A673 (cell line): ENCODE measurements at regions not wholly inside any gene's neighbourhood (a gene's known extent, or its start where the extent isn't known, plus 50 kb on each side); places are given as distances from the start of the nearest gene placed in this dataset.

Source experiments
- BruUV-seq: library from RNA; stranded (reverse); fragments of 400-500 nt; replicated peaks from 2 replicates; lab custom pipeline; 2021; lab: Mats Ljungman, UMichigan
- CTCF ChIA-PET: fragments of 300-600 bp; sonication (Branson Sonifier 250); formaldehyde crosslinking; loops from one replicate; lab custom pipeline; 2022; ENCODE audit warnings: antibody characterized with exemption; lab: Charles Lee
- POLR2A ChIA-PET: fragments of 300-600 bp; sonication (Branson Sonifier 250); formaldehyde crosslinking; loops from one replicate; lab custom pipeline; 2022; ENCODE audit warnings: antibody characterized with exemption; ENCODE audit not compliant: low non-redundant PET; lab: Charles Lee
- DNase-seq: peaks from one replicate; pipeline ENCODE4 v3.0.0-alpha.2; 2015; ENCODE audit warnings: low spot score
- H3K27ac ChIP-seq: fragments of 200-600 bp; sonication (generic); 2 replicates; pipeline ENCODE4 v1.5.1; 2016; ENCODE audit warnings: mixed run types, low read depth, mild to moderate bottlenecking, mixed read lengths, antibody characterized with exemption, low read length; ENCODE audit not compliant: poor library complexity, severe bottlenecking
- H3K27me3 ChIP-seq: fragments of 200-600 bp; sonication (generic); replicated peaks from 2 replicates; pipeline ENCODE4 v1.6.1; 2017; ENCODE audit warnings: mixed run types, low read depth, mild to moderate bottlenecking, mixed read lengths, antibody characterized with exemption, low read length; ENCODE audit not compliant: insufficient read depth, poor library complexity
- H3K36me3 ChIP-seq: fragments of 200-600 bp; sonication (generic); 2 replicates; pipeline ENCODE4 v1.6.1; 2016; ENCODE audit warnings: mixed run types, mild to moderate bottlenecking, mixed read lengths, antibody characterized with exemption, low read length; ENCODE audit not compliant: insufficient read depth, poor library complexity, severe bottlenecking
- H3K4me1 ChIP-seq: fragments of 200-600 bp; sonication (generic); 2 replicates; pipeline ENCODE4 v1.6.1; 2017; ENCODE audit warnings: mixed run types, mild to moderate bottlenecking, mixed read lengths, antibody characterized with exemption, low read length; ENCODE audit not compliant: insufficient read depth, poor library complexity, severe bottlenecking
- H3K4me3 ChIP-seq: fragments of 200-600 bp; sonication (generic); 2 replicates; pipeline ENCODE4 v1.5.1; 2016; ENCODE audit warnings: low read depth, mixed run types, mild to moderate bottlenecking, mixed read lengths, low read length; ENCODE audit not compliant: poor library complexity, severe bottlenecking
- H3K9me3 ChIP-seq: fragments of 200-600 bp; sonication (generic); 2 replicates; pipeline ENCODE4 v1.6.1; 2016; ENCODE audit warnings: mixed run types, low read depth, mild to moderate bottlenecking, mixed read lengths, antibody characterized with exemption, low read length; ENCODE audit not compliant: poor library complexity, severe bottlenecking
- CTCF ChIP-seq: fragments of 300-800, 200-600 bp; sonication (generic); conservative IDR thresholded peaks from 2 replicates; pipeline ENCODE4 v1.5.1; 2017; ENCODE audit warnings: low read depth, mild to moderate bottlenecking, antibody characterized with exemption, low read length, moderate library complexity, mixed read lengths
- EZH2 ChIP-seq: fragments of 200-600 bp; sonication (generic); IDR thresholded peaks from 2 replicates; pipeline ENCODE4 v1.6.1; 2017; ENCODE audit warnings: borderline replicate concordance, low read depth, mild to moderate bottlenecking, mixed read lengths, antibody characterized with exemption, low read length; ENCODE audit not compliant: poor library complexity, severe bottlenecking
- intact Hi-C: fragments of 100-400 bp; cut with micrococcal nuclease; formaldehyde crosslinking; loops from one replicate; pipeline ENCODE4 v1.10.0; 2022; ENCODE audit not compliant: unreplicated experiment

DNA sequence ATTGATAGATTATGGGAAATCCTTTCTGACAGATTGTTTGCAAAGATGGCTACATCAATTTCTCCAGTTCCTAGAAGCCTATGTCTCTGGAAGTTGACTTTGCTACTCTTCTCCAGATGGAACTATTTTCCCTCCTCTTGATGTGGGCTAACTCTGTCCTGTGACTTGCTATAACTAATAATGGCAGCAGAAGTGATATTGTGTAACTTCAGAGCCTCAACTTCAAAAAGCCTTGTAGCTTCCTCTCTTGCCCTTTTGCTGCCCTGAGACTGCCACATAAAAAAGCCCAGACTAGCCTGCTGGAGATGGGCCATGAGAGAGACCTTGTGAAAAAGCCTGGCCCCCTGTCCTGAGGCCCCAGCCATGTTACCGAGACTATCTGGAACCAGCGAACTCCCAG is 210.7 kb upstream of the SLC7A11 start:
- intact Hi-C loops, result no loop called here
- H3K4me1 ChIP-seq, result no peaks in the 10 kb centered on the region
- no peaks in the 10 kb centered on the region for H3K27me3 ChIP-seq
- no peak for DNase-seq
- no peaks in the 10 kb centered on the region for H3K9me3 ChIP-seq
- no peak overlapping the region for H3K4me3 ChIP-seq
- H3K27ac ChIP-seq, result no peak overlapping the region
- ChIA-PET POLR2A (no interaction called here), CTCF (no interaction called here)
- no TSS peak for BruUV-seq
- no peaks in the 10 kb centered on the region for H3K36me3 ChIP-seq
- no peak for TF ChIP-seq CTCF
- TF ChIP-seq EZH2, result no peak

DNA sequence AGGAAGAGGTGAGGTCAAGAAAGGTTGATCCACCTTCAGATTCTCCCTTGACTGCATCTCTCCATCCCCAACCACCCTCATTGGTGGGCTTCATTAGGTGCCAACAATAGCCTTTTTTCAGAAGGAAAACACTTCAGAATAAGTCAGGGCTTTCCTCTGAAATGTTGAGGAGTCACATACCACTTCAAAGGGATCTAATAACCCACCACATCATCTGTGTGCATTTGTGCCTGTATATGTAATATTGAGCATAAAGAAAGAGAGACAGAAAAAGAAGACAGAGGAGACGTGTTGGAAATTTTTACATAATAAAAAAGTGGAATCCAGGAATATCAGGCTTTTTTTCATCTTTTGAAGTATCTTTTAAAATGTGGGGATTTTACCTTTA is 209.1 kb upstream of the SLC7A11 start:
- Histone ChIP-seq H3K27me3 (no peaks in the 10 kb centered on the region), H3K27ac (no peak overlapping the region), H3K4me3 (no peak overlapping the region), H3K9me3 (no peaks in the 10 kb centered on the region), H3K36me3 (no peaks in the 10 kb centered on the region), H3K4me1 (no peaks in the 10 kb centered on the region)
- intact Hi-C loops, result no loop called here
- POLR2A ChIA-PET, result no interaction called here
- no peak for DNase-seq
- BruUV-seq, result no TSS peak
- no peak for TF ChIP-seq EZH2
- no peak for TF ChIP-seq CTCF
- CTCF ChIA-PET, result no interaction called here

DNA sequence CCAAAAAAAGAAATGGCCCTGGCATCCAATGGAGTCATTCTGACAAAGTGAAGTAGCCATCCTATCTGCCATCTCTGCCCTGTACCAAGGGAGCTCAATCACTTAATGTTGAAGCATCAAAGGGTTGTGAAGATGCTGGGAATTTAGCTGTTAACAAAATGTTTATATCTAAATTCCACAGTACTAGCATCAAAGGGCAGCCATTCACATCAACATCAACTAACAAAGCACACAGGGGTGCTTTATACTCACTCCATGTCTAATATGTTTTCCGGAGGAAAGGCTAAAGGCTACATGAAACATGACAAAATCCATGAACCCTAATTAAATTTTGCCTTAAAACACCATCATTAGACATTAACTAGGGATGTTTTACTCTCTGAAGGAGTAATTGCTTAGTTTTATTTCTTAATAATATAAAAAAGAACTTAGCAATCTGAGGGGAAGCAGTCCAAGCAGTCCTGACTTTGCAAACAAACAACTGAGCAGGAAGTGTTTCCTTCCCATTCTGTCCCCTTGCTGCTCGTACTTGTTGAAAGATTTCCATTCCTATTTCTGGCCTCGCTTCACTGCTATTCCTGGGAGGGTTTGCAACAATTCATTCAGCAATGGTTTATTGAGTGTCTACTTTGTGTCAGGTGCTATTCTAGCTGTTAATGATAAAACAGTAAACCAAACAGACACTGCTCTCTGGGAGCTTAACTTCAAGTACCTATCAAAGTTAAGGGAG is 208.6 kb upstream of the SLC7A11 start:
- POLR2A ChIA-PET, result no interaction called here
- H3K4me3 ChIP-seq, result no peak overlapping the region
- intact Hi-C loops, result no loop called here

More for the DNA sequence above, 208.6 kb upstream of the SLC7A11 start:
- no peak for TF ChIP-seq EZH2
- no peak for TF ChIP-seq CTCF
- Histone ChIP-seq H3K27me3 (no peaks in the 10 kb centered on the region), H3K27ac (no peak overlapping the region), H3K9me3 (no peaks in the 10 kb centered on the region), H3K36me3 (no peaks in the 10 kb centered on the region), H3K4me1 (no peaks in the 10 kb centered on the region)
- BruUV-seq, result no TSS peak
- CTCF ChIA-PET, result no interaction called here
- DNase-seq, result no peak
